ENCODE measurements at regions not wholly inside any gene's neighbourhood (a gene's known extent, or its start where the extent isn't known, plus 50 kb on each side); places are given as distances from the start of the nearest gene placed in this dataset.

- TF ChIP-seq CTCF (conservative IDR thresholded peaks at IDR 0.05; ENCODE audit: low read length) = no peak
- no peak for TF ChIP-seq EZH2phosphoT487 (IDR thresholded peaks at IDR 0.05; ENCODE audit: borderline replicate concordance)
- H3F3A ChIP-seq (ENCODE audit: low read depth) = no peaks in the 10 kb centered on the region
- no peak overlapping the region for H3K9ac ChIP-seq (ENCODE audit: low read depth, low read length, poor library complexity, severe bottlenecking)
- H3K36me3 ChIP-seq (ENCODE audit: insufficient read depth, low read length) = no peaks in the 10 kb centered on the region
- H3K4me1 ChIP-seq (ENCODE audit: insufficient read depth, low read length, poor library complexity, severe bottlenecking) = no peaks in the 10 kb centered on the region
- H3K79me2 ChIP-seq (ENCODE audit: insufficient read depth, low read length) = no peaks in the 10 kb centered on the region
- H3K27me3 ChIP-seq (ENCODE audit: insufficient read depth, low read length, poor library complexity, severe bottlenecking) = no peaks in the 10 kb centered on the region
- no peaks in the 10 kb centered on the region for H4K20me1 ChIP-seq (ENCODE audit: insufficient read depth, low read length, poor library complexity, severe bottlenecking)
- no peaks in the 10 kb centered on the region for H3K9me2 ChIP-seq (replicated peaks; ENCODE audit: low read depth, low read length)
- no peak overlapping the region for H3K4me3 ChIP-seq (ENCODE audit: low read length, poor library complexity, severe bottlenecking)
- H2AFZ ChIP-seq (ENCODE audit: low read length) = no peak overlapping the region
- no peak overlapping the region for H3K4me2 ChIP-seq (ENCODE audit: low read depth, low read length, poor library complexity, severe bottlenecking)
- no peaks in the 10 kb centered on the region; the same call in 1 of the 2 replicates for H3K9me3 ChIP-seq (ENCODE audit: insufficient read depth, low read depth, low read length)
These were observed 166.9 kb downstream of the ANAPC1 start for GRCh38 chr2:111716905-111717775.
